KMS-11 (cell line): ENCODE measurements at regions not wholly inside any gene's neighbourhood (a gene's known extent, or its start where the extent isn't known, plus 50 kb on each side); places are given as distances from the start of the nearest gene placed in this dataset.

Experiments used
- H2AFZ ChIP-seq: fragments of 200-600 bp; sonication (generic); 2 replicates; pipeline ENCODE4 v1.6.1; 2016; ENCODE audit warnings: antibody characterized with exemption, mixed run types, low read depth
- H3K27ac ChIP-seq: fragments of 200-600 bp; sonication (generic); 2 replicates; pipeline ENCODE4 v1.6.1; 2016; ENCODE audit warnings: mild to moderate bottlenecking, mixed run types
- H3K27me3 ChIP-seq: fragments of 200-600 bp; sonication (generic); 2 replicates; pipeline ENCODE4 v1.6.1; 2017; ENCODE audit warnings: mild to moderate bottlenecking, low read depth, mixed run types, moderate library complexity; ENCODE audit not compliant: insufficient read depth
- H3K36me3 ChIP-seq: fragments of 200-600 bp; sonication (generic); 2 replicates; pipeline ENCODE4 v1.6.1; 2017; ENCODE audit warnings: mild to moderate bottlenecking, mixed run types; ENCODE audit not compliant: insufficient read depth
- H3K4me1 ChIP-seq: fragments of 200-600 bp; sonication (generic); 2 replicates; pipeline ENCODE4 v1.6.1; 2016; ENCODE audit warnings: mild to moderate bottlenecking, low read depth, mixed run types; ENCODE audit not compliant: poor library complexity, severe bottlenecking
- H3K4me2 ChIP-seq: fragments of 200-600 bp; sonication (generic); 2 replicates; pipeline ENCODE4 v1.7.0; 2016; ENCODE audit warnings: mild to moderate bottlenecking, mixed run types
- H3K4me3 ChIP-seq: fragments of 200-600 bp; sonication (generic); IDR thresholded peaks from 2 replicates; pipeline ENCODE4 v1.6.1; 2017; ENCODE audit warnings: low read depth, low read length, mixed read lengths; ENCODE audit not compliant: insufficient read depth
- H3K79me2 ChIP-seq: fragments of 200-600 bp; sonication (generic); 2 replicates; pipeline ENCODE4 v1.6.1; 2016; ENCODE audit warnings: low read depth, mixed run types; ENCODE audit not compliant: insufficient read depth
- H3K9ac ChIP-seq: fragments of 200-600 bp; sonication (generic); 2 replicates; pipeline ENCODE4 v1.6.1; 2016; ENCODE audit warnings: mild to moderate bottlenecking, mixed run types
- H4K20me1 ChIP-seq: fragments of 200-600 bp; sonication (generic); 2 replicates; pipeline ENCODE4 v1.6.1; 2016; ENCODE audit warnings: mild to moderate bottlenecking, mixed run types; ENCODE audit not compliant: insufficient read depth
- TF ChIP-seq, protein P1 (sequence below): fragments of 200-600 bp; sonication (generic); conservative IDR thresholded peaks from 2 replicates; pipeline ENCODE4 v1.6.1; 2017; ENCODE audit warnings: low read depth, mild to moderate bottlenecking, antibody characterized with exemption, low read length, moderate library complexity, mixed read lengths

DNA sequence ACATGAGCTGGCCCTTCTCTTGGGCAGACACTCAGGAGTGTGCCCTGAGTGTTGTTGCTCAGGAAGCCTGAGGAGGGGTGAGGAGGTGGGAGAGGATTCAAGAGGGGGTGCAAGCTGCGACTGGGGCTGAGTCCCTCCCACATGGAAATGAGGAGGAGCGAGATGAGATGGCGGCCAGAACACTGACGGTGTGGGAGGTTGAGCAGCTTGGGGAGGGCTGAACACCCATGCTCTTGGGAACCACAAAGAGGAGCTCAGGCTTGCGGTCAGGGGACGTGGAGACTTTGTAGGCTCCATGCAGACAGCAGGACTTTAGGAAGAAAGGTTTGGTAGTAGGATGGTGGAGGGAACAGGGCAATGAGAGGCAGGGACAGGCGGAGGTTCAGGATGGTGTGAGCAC lies 163.2 kb upstream of the SHH start:
- Histone ChIP-seq H3K27ac (no peak overlapping the region), H3K36me3 (no peaks in the 10 kb centered on the region), H3K79me2 (no peaks in the 10 kb centered on the region), H3K4me3 (no peak overlapping the region), H3K9ac (no peak overlapping the region), H2AFZ (no peak overlapping the region), H3K27me3 (no peaks in the 10 kb centered on the region; the same call in 1 of the 2 replicates), H3K4me2 (no peak overlapping the region), H4K20me1 (no peaks in the 10 kb centered on the region), H3K4me1 (no peaks in the 10 kb centered on the region)
- TF ChIP-seq, protein P1, sequence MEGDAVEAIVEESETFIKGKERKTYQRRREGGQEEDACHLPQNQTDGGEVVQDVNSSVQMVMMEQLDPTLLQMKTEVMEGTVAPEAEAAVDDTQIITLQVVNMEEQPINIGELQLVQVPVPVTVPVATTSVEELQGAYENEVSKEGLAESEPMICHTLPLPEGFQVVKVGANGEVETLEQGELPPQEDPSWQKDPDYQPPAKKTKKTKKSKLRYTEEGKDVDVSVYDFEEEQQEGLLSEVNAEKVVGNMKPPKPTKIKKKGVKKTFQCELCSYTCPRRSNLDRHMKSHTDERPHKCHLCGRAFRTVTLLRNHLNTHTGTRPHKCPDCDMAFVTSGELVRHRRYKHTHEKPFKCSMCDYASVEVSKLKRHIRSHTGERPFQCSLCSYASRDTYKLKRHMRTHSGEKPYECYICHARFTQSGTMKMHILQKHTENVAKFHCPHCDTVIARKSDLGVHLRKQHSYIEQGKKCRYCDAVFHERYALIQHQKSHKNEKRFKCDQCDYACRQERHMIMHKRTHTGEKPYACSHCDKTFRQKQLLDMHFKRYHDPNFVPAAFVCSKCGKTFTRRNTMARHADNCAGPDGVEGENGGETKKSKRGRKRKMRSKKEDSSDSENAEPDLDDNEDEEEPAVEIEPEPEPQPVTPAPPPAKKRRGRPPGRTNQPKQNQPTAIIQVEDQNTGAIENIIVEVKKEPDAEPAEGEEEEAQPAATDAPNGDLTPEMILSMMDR: no peak

DNA sequence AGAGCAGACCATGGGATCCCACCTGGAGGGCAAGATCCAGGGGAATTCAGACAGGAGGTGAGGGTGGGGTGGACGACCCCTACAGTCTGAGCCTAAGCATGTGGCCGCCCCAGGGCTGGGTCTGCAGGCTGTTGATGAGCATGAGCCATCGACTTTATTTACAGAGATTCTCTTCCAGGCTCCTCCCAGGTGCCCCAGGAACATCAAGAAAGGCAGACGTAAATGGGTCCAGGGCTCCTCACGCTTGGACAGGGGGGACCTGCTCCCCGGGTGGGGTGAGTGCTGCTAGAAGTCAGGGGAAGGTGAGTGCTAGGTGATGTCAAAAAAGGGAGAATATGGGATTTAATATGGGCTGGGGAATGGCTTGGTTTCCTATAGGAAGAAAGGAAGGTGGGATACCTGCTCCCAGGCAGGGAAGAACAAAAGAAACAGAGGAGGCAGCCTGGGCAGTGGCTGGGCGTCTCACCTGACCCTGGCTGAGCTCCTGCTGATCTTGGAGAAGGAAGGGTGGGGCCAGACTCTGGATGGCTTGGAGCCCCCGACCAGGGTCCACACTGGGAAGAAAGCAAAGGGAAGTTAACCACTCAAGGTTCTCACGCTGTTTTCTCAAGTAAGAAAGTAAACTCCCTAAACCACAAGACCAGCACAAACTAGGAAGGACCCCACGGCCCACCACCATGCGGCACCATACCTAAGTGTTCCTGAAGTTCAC lies 162.1 kb upstream of the SHH start:
- Histone ChIP-seq H4K20me1 (no peaks in the 10 kb centered on the region), H3K79me2 (no peaks in the 10 kb centered on the region), H3K27me3 (no peaks in the 10 kb centered on the region; the same call in 1 of the 2 replicates), H3K4me2 (no peak overlapping the region), H3K36me3 (no peaks in the 10 kb centered on the region), H3K27ac (no peak overlapping the region), H3K9ac (no peak overlapping the region), H3K4me1 (no peaks in the 10 kb centered on the region), H3K4me3 (no peak overlapping the region), H2AFZ (no peak overlapping the region)
- TF ChIP-seq, protein P1: no peak

DNA sequence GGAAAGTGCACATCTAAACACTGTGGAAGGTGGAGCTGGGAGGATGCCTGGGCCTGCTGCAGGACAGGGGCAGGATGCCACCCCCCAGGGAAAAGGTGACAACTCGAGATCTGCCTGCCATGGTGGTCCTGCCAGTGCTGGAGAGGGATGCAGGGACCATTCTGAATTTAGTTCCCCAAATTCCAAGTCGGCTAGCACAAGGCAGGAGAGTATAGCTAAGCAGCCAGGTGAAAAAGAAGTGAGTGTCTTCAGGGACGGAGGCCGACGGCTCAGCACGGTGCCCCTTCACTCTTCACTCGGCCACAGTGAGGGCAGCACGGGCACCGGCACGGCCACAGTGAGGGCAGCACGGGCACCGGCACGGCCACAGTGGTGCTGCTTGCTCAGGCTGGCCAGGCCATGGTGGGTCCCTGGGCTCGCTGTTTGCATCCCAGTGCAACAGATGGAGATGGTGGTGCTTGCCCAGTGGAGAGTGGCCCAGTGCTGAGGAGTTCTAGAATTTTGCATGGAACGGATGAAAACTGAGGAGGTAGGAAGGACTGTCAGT lies 161.3 kb upstream of the SHH start:
- no peaks in the 10 kb centered on the region for H3K4me1 ChIP-seq
- no peaks in the 10 kb centered on the region for H3K27me3 ChIP-seq
- no peaks in the 10 kb centered on the region for H3K36me3 ChIP-seq
- TF ChIP-seq, protein P1: no peak
- H3K79me2 ChIP-seq: no peaks in the 10 kb centered on the region
- H3K27ac ChIP-seq: no peak overlapping the region
- no peak overlapping the region for H2AFZ ChIP-seq
- no peak overlapping the region for H3K4me3 ChIP-seq
- H3K4me2 ChIP-seq: no peak overlapping the region
- H4K20me1 ChIP-seq: no peaks in the 10 kb centered on the region
- no peak overlapping the region for H3K9ac ChIP-seq

DNA sequence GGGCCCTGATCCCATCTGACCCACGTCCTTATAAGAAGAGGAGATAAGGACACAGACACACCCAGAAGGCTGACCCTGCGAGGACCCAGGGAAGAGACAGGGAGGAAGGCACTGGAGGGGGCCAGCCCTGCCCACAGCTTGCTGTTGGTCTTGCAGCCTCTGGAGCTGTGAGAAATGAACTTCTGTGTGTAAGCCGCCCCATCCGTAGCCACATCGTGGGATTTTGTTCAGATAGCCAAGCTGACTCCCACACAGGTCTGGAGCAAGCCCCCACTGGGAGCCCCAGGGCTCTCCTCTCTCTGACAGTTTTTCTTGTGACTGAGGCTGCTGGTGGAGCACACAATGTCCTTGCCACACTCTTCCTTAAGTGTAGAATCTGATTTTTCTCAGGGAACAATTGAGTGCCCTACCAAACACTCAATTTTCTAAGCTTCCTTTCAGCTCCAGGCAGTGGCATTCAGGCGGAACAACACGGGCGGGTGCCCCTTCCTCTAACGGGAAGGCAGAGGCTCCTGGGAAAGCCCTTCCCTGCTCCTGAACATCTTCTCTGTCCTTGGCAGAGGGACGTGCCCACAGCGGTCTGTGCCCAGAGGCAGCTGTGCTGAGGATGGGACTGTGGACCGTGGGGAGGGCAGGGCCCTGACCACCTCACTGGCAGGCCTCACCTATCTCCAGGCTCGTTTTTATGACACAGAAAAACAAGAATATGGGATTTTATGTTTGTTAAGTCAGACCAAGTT lies 160.6 kb upstream of the SHH start:
- Histone ChIP-seq H3K9ac (no peak overlapping the region), H3K27me3 (no peaks in the 10 kb centered on the region), H3K4me3 (no peak overlapping the region), H2AFZ (no peak overlapping the region), H3K79me2 (no peaks in the 10 kb centered on the region), H3K4me2 (no peak overlapping the region), H3K27ac (no peak overlapping the region), H3K36me3 (no peaks in the 10 kb centered on the region), H4K20me1 (no peaks in the 10 kb centered on the region), H3K4me1 (no peaks in the 10 kb centered on the region)
- TF ChIP-seq, protein P1: no peak
